K562 (cell line): ENCODE measurements at regions not wholly inside any gene's neighbourhood (a gene's known extent, or its start where the extent isn't known, plus 50 kb on each side); places are given as distances from the start of the nearest gene placed in this dataset.

Source experiments
- CCNT2 ChIP-seq: IDR thresholded peaks from 2 replicates; pipeline ENCODE4 v1.6.1; 2011; ENCODE audit warnings: borderline replicate concordance, low read depth, mild to moderate bottlenecking, moderate library complexity, mixed read lengths, low read length; ENCODE audit not compliant: insufficient read length; ENCODE audit errors: extremely low read depth
- ETV5 ChIP-seq: sonication (generic); formaldehyde crosslinking; IDR thresholded peaks from 2 replicates; pipeline ENCODE4 v1.4.0; 2020; ENCODE audit warnings: low read depth, mild to moderate bottlenecking, missing genetic modification reagents
- HMGN3 ChIP-seq: IDR thresholded peaks from 2 replicates; pipeline ENCODE4 v1.6.1; 2011; ENCODE audit warnings: borderline replicate concordance, low read depth, mild to moderate bottlenecking, mixed read lengths, low read length; ENCODE audit not compliant: insufficient read length; ENCODE audit errors: extremely low read depth
- JUN ChIP-seq, 2 experiments: sonication (generic) in 1 of 2; formaldehyde crosslinking in 1 of 2; IDR thresholded peaks; 2 replicates each; pipeline versions ENCODE4 v1.6.1 to v1.8.0; 2012 to 2022; ENCODE audit warnings: borderline replicate concordance in 2 of 2, mild to moderate bottlenecking in 2 of 2, improper control_type of control experiment in 1 of 2, low read depth in 1 of 2, low read length in 1 of 2, missing genetic modification reagents in 1 of 2
- KLF13 ChIP-seq: fragments of 450-650 bp; IDR thresholded peaks from 2 replicates; pipeline ENCODE4 v1.6.1; 2016; ENCODE audit warnings: missing genetic modification characterization, low read depth, mild to moderate bottlenecking, missing compliant biosample characterization, moderate library complexity, borderline replicate concordance
- MTF1 ChIP-seq: fragments of 250-450 bp; sonication (Bioruptor Pico); IDR thresholded peaks from 2 replicates; pipeline ENCODE4 v1.9.0; 2021; ENCODE audit warnings: moderate library complexity, mild to moderate bottlenecking, inconsistent platforms, borderline replicate concordance
- NBN ChIP-seq: fragments of 450-650 bp; IDR thresholded peaks from 2 replicates; pipeline ENCODE4 v1.6.1; 2016; ENCODE audit warnings: low read depth, mild to moderate bottlenecking
- PHB ChIP-seq: fragments of 250-450 bp; sonication (Bioruptor Pico); IDR thresholded peaks from 2 replicates; pipeline ENCODE4 v1.5.0; 2021
- PRPF4 ChIP-seq: fragments of 200-400 bp; formaldehyde crosslinking; IDR thresholded peaks from one replicate; pipeline ENCODE4 v1.6.1; 2017; ENCODE audit warnings: low read length, low read depth, mild to moderate bottlenecking; ENCODE audit not compliant: insufficient read depth, poor library complexity, severe bottlenecking
- PYGO2 ChIP-seq: fragments of 450-650 bp; IDR thresholded peaks from 2 replicates; pipeline ENCODE4 v1.6.1; 2016; ENCODE audit warnings: mild to moderate bottlenecking, missing genetic modification characterization, moderate library complexity, missing compliant biosample characterization
- RNF2 ChIP-seq: sonication (generic); IDR thresholded peaks from 2 replicates; pipeline ENCODE4 v1.6.1; 2016
- TBP ChIP-seq: optimal IDR thresholded peaks from 2 replicates; pipeline ENCODE3; 2011; ENCODE audit warnings: low read depth, low read length, improper control_type of control experiment
- ZEB2 ChIP-seq: fragments of 450-650 bp; IDR thresholded peaks from 2 replicates; pipeline ENCODE4 v1.6.1; 2016
- ZNF124 ChIP-seq: sonication (generic); formaldehyde crosslinking; IDR thresholded peaks from 2 replicates; pipeline ENCODE4 v1.8.1; 2022; ENCODE audit warnings: missing genetic modification reagents
- ZNF436 ChIP-seq: fragments of 250-450, 450-650 bp; sonication (Bioruptor Pico); formaldehyde crosslinking; IDR thresholded peaks from 2 replicates; pipeline ENCODE4 v1.7.0; 2020; ENCODE audit warnings: mild to moderate bottlenecking
- TF ChIP-seq, protein P1 (sequence below): fragments of 250-450 bp; sonication (Bioruptor Pico); IDR thresholded peaks from 2 replicates; pipeline ENCODE4 v1.5.0; 2021
- TF ChIP-seq, protein P2 (sequence below): fragments of 250-450 bp; sonication (Bioruptor Pico); IDR thresholded peaks from 2 replicates; pipeline ENCODE4 v1.5.0; 2021; ENCODE audit warnings: mild to moderate bottlenecking, moderate library complexity
- TF ChIP-seq, protein P3 (sequence below): sonication (generic); formaldehyde crosslinking; IDR thresholded peaks from 2 replicates; pipeline ENCODE4 v1.8.1; 2023; ENCODE audit warnings: missing genetic modification reagents, mild to moderate bottlenecking, borderline replicate concordance
- TF ChIP-seq, protein P4 (sequence below): IDR thresholded peaks from 2 replicates; pipeline ENCODE4 v1.6.1; 2011; ENCODE audit not compliant: insufficient read length; ENCODE audit errors: extremely low read depth

DNA sequence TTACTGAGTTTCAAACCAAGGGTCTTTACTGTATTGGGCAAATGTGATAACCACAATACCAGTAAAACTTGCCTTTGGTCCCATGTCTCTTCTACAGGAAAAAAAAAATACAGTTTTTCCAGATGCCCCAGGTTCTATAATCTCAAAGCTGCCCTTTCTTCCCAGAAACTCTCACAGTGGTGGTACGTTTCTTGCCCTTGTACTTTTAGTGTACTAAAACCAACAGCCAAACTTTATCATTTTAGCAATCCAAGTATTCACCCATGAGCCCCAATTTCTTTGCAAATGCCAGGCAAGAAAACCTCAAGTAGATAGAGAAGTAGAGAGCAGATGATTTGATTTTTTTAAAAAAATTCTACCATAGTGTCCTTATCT is 157.8 kb downstream of the OR2B2 start (continued):
- no peak for TF ChIP-seq ZNF124
- TF ChIP-seq ZEB2 = peak; percentile 8; the same call in 1 of the 2 replicates
- TF ChIP-seq, protein P1, sequence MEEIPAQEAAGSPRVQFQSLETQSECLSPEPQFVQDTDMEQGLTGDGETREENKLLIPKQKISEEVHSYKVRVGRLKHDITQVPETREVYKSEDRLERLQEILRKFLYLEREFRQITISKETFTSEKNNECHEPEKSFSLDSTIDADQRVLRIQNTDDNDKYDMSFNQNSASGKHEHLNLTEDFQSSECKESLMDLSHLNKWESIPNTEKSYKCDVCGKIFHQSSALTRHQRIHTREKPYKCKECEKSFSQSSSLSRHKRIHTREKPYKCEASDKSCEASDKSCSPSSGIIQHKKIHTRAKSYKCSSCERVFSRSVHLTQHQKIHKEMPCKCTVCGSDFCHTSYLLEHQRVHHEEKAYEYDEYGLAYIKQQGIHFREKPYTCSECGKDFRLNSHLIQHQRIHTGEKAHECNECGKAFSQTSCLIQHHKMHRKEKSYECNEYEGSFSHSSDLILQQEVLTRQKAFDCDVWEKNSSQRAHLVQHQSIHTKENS = no peak
- TF ChIP-seq HMGN3 = no peak
- no peak for TF ChIP-seq TBP
- TF ChIP-seq PYGO2 (tag) = no peak
- TF ChIP-seq PHB (CRISPR knock-in tag) = no peak
- TF ChIP-seq RNF2 = no peak
- no peak for TF ChIP-seq ETV5 (CRISPR knock-in tag)
- peak; percentile 22 for TF ChIP-seq CCNT2
- TF ChIP-seq JUN (IDR thresholded peaks at IDR 0.05; ENCODE audit: borderline replicate concordance, low read depth, low read length) = no peak
- no peak for TF ChIP-seq JUN (CRISPR knock-in tag; IDR thresholded peaks at IDR 0.05; ENCODE audit: borderline replicate concordance)
- TF ChIP-seq, protein P2, sequence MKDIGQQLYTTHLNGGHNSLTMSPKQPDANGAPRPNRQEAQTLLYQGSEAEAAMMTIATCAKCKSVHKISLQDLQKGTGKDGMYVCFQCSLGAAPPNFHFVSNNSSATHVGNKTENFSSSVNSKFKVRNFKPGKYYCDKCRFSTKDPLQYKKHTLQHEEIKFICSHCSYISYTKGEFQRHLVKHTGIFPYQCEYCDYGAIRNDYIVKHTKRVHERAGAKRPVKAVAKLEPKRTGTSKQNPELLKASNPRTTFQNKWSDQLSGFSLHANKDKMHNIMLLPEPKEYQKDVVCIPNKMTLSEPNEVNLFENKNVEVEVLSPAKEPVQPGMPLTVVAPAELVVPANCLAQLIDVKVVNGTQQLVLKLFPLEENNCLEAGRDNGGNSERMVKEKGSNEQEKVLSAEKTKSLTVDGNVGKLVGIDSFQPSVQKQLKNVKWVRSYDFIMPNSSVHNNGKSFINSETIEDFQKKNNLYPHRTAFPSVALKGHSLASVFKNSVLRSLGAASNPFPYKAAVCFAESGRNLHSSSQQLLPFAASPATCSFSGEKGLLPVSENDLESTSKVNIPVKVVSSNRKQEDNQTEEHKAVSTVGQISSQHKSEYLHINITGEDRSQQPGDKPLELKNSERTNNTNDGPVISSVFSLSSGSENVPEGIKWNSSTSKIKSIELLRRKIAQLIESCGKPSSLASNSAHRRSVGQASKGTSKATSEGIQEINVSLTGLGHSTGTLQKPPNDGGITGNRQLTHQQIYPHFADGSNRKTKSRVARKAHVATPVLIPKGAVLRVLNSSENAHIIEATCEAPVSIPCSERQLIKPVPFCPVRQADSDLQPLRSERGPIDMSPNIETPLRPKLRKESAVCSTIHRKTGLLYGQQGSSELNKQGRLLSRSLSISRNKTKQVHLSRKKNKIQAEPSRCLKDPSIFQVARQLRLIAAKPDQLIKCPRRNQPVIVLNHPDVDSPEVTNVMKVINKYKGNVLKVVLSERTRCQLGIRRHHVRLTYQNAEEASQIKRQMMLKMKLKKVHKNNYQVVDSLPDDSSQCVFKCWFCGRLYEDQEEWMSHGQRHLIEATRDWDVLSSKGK (CRISPR knock-in tag) = no peak
- TF ChIP-seq, protein P3, sequence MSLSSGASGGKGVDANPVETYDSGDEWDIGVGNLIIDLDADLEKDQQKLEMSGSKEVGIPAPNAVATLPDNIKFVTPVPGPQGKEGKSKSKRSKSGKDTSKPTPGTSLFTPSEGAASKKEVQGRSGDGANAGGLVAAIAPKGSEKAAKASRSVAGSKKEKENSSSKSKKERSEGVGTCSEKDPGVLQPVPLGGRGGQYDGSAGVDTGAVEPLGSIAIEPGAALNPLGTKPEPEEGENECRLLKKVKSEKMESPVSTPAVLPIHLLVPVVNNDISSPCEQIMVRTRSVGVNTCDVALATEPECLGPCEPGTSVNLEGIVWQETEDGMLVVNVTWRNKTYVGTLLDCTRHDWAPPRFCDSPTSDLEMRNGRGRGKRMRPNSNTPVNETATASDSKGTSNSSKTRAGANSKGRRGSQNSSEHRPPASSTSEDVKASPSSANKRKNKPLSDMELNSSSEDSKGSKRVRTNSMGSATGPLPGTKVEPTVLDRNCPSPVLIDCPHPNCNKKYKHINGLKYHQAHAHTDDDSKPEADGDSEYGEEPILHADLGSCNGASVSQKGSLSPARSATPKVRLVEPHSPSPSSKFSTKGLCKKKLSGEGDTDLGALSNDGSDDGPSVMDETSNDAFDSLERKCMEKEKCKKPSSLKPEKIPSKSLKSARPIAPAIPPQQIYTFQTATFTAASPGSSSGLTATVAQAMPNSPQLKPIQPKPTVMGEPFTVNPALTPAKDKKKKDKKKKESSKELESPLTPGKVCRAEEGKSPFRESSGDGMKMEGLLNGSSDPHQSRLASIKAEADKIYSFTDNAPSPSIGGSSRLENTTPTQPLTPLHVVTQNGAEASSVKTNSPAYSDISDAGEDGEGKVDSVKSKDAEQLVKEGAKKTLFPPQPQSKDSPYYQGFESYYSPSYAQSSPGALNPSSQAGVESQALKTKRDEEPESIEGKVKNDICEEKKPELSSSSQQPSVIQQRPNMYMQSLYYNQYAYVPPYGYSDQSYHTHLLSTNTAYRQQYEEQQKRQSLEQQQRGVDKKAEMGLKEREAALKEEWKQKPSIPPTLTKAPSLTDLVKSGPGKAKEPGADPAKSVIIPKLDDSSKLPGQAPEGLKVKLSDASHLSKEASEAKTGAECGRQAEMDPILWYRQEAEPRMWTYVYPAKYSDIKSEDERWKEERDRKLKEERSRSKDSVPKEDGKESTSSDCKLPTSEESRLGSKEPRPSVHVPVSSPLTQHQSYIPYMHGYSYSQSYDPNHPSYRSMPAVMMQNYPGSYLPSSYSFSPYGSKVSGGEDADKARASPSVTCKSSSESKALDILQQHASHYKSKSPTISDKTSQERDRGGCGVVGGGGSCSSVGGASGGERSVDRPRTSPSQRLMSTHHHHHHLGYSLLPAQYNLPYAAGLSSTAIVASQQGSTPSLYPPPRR = no peak
- no peak for TF ChIP-seq PRPF4
- TF ChIP-seq KLF13 (tag) = no peak
- TF ChIP-seq ZNF436 (CRISPR knock-in tag) = no peak
- no peak for TF ChIP-seq MTF1 (CRISPR knock-in tag)
- TF ChIP-seq NBN = 0 out of 2 replicates have a peak, but pooled peaks have one; percentile 14
- TF ChIP-seq, protein P4, sequence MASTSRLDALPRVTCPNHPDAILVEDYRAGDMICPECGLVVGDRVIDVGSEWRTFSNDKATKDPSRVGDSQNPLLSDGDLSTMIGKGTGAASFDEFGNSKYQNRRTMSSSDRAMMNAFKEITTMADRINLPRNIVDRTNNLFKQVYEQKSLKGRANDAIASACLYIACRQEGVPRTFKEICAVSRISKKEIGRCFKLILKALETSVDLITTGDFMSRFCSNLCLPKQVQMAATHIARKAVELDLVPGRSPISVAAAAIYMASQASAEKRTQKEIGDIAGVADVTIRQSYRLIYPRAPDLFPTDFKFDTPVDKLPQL = no peak
